Breast epithelium (tissue), 3 donors: ENCODE measurements at regions not wholly inside any gene's neighbourhood (a gene's known extent, or its start where the extent isn't known, plus 50 kb on each side); places are given as distances from the start of the nearest gene placed in this dataset.
"Not testable (repeated sequence)": the region's sequence is repeated elsewhere in the genome, so short reads cannot be mapped to it uniquely, and the experiment has no call there.

Experiments used
- POLR2AphosphoS5 ChIP-seq, 3 donors: sonication (generic); formaldehyde crosslinking; IDR thresholded peaks; one replicate each; pipeline ENCODE4 v1.6.1; 2017; ENCODE audit warnings: antibody characterized with exemption in 3 of 3
- TF ChIP-seq, protein P1 (sequence below), 3 donors: fragments of 450-650 bp; IDR thresholded peaks; one replicate each; pipeline ENCODE4 v1.5.1; 2016 to 2017; ENCODE audit warnings: antibody characterized with exemption in 3 of 3, mild to moderate bottlenecking in 3 of 3, moderate library complexity in 3 of 3

DNA sequence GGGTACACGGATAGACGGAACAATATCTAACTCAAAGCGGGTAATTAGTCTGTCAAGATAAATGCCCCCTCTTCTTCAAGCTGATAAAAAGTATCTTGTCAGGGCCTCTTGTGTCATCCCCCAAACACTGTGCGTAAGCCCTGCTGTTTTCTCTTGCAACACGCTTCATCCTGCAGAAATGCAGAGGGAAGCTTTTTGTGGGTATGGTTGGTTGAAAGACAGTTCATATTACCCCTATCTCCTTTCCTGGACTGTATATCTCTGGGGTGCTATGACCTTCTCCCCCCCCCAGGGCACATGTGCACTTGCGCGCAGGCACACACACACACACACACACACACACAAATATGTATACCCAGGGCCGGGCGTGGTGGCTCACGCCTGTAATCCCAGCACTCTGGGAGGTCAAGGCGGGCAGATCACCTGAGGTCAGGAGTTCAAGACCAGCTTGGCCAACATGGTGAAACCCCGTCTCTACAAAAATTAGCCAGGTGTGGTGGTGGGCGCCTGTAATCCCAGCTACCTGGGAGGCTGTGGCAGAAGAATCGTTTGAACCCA is 143.6 kb upstream of the CITED2 start:
- TF ChIP-seq, protein P1, sequence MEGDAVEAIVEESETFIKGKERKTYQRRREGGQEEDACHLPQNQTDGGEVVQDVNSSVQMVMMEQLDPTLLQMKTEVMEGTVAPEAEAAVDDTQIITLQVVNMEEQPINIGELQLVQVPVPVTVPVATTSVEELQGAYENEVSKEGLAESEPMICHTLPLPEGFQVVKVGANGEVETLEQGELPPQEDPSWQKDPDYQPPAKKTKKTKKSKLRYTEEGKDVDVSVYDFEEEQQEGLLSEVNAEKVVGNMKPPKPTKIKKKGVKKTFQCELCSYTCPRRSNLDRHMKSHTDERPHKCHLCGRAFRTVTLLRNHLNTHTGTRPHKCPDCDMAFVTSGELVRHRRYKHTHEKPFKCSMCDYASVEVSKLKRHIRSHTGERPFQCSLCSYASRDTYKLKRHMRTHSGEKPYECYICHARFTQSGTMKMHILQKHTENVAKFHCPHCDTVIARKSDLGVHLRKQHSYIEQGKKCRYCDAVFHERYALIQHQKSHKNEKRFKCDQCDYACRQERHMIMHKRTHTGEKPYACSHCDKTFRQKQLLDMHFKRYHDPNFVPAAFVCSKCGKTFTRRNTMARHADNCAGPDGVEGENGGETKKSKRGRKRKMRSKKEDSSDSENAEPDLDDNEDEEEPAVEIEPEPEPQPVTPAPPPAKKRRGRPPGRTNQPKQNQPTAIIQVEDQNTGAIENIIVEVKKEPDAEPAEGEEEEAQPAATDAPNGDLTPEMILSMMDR (IDR thresholded peaks at IDR 0.05) = not testable (repeated sequence)
- TF ChIP-seq POLR2AphosphoS5 (IDR thresholded peaks at IDR 0.05) = not testable (repeated sequence)
